Esophagus muscularis mucosa (tissue), 4 donors: ENCODE measurements at regions not wholly inside any gene's neighbourhood (a gene's known extent, or its start where the extent isn't known, plus 50 kb on each side); places are given as distances from the start of the nearest gene placed in this dataset.

Source experiments
- DNase-seq: peaks from one replicate; pipeline ENCODE4 v3.0.0-alpha.2; 2017; ENCODE audit errors: extremely low spot score
- H3K27ac ChIP-seq, 4 donors: fragments of 200-600 bp; sonication (generic); replicated peaks in 1 of 4; 1 replicate in 3 of 4; 2 replicates in 1 of 4; pipeline ENCODE4 v1.5.1; 2016 to 2019; ENCODE audit warnings: mild to moderate bottlenecking in 1 of 4
- H3K27me3 ChIP-seq, 4 donors: fragments of 200-600 bp; sonication (generic); one replicate each; pipeline versions ENCODE4 v1.5.1 to v1.6.0; 2016 to 2019
- H3K36me3 ChIP-seq, 4 donors: fragments of 200-600 bp; sonication (generic); one replicate each; pipeline ENCODE4 v1.5.1; 2016 to 2019
- H3K4me1 ChIP-seq, 4 donors: fragments of 200-600 bp; sonication (generic); one replicate each; pipeline ENCODE4 v1.5.1; 2016 to 2019
- H3K4me3 ChIP-seq, 4 donors: fragments of 200-600 bp; sonication (generic); 1 replicate in 2 of 4; 2 replicates in 2 of 4; pipeline ENCODE4 v1.5.1; 2016 to 2019; ENCODE audit warnings: mild to moderate bottlenecking in 4 of 4, moderate library complexity in 1 of 4
- H3K9me3 ChIP-seq, 4 donors: fragments of 200-600 bp; sonication (generic); 1 replicate in 3 of 4; 2 replicates in 1 of 4; pipeline ENCODE4 v1.5.1; 2016 to 2019
- EP300 ChIP-seq: sonication (generic); formaldehyde crosslinking; IDR thresholded peaks from one replicate; pipeline ENCODE4 v1.6.1; 2017; ENCODE audit warnings: antibody characterized with exemption
- POLR2A ChIP-seq: fragments of 450-650 bp; IDR thresholded peaks from one replicate; pipeline ENCODE4 v1.6.1; 2017; ENCODE audit warnings: antibody characterized with exemption, moderate library complexity, mild to moderate bottlenecking, low read depth
- POLR2AphosphoS5 ChIP-seq, 2 donors: sonication (generic); formaldehyde crosslinking; IDR thresholded peaks; one replicate each; pipeline ENCODE4 v1.6.1; 2017; ENCODE audit warnings: antibody characterized with exemption in 2 of 2
- WGBS: methylation state at CpG from one replicate; pipeline ENCODE4 v1.1.5; 2018; 5-methylcytosine and 5-hydroxymethylcytosine counted together
- intact Hi-C: fragments of 100-400 bp; cut with DNase I; formaldehyde crosslinking; loops from one replicate; pipeline ENCODE4 v1.15.1; 2023
- TF ChIP-seq, protein P1 (sequence below), 3 experiments: fragments of 200-600 bp in 2 of 3; fragments of 450-650 bp in 1 of 3; sonication (generic) in 2 of 3; IDR thresholded peaks; one replicate each; pipeline ENCODE4 v1.5.1; 2017 to 2019; ENCODE audit warnings: antibody characterized with exemption in 3 of 3, mild to moderate bottlenecking in 2 of 3, moderate library complexity in 1 of 3

DNA sequence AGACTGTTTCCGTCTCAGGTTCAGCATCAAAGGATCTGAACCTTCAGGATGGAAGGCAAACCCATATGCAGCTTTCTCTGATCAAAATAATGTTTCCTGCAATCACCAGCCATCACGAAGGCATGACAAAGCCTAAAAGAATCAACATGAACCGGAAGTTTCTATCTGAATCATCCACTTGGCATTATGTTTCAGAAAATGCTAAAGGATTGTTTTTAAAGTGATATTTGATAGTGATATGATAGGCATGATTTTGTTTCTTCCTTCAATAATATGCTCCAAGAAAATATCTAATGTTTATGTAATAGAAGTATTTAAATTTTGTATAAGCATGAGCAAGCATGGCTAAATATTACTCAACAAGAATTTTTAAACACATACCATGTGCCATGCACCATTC is 219.6 kb downstream of the PLK2 start:
- H3K4me1 ChIP-seq = no peaks in the 10 kb centered on the region
- no peaks in the 10 kb centered on the region for H3K36me3 ChIP-seq
- no peaks in the 10 kb centered on the region for H3K9me3 ChIP-seq
- H3K4me3 ChIP-seq = no peak overlapping the region
- TF ChIP-seq, protein P1, sequence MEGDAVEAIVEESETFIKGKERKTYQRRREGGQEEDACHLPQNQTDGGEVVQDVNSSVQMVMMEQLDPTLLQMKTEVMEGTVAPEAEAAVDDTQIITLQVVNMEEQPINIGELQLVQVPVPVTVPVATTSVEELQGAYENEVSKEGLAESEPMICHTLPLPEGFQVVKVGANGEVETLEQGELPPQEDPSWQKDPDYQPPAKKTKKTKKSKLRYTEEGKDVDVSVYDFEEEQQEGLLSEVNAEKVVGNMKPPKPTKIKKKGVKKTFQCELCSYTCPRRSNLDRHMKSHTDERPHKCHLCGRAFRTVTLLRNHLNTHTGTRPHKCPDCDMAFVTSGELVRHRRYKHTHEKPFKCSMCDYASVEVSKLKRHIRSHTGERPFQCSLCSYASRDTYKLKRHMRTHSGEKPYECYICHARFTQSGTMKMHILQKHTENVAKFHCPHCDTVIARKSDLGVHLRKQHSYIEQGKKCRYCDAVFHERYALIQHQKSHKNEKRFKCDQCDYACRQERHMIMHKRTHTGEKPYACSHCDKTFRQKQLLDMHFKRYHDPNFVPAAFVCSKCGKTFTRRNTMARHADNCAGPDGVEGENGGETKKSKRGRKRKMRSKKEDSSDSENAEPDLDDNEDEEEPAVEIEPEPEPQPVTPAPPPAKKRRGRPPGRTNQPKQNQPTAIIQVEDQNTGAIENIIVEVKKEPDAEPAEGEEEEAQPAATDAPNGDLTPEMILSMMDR (IDR thresholded peaks at IDR 0.05) = no peak
- no peak for TF ChIP-seq POLR2AphosphoS5 (IDR thresholded peaks at IDR 0.05)
- no peak for TF ChIP-seq POLR2A
- no peak for TF ChIP-seq EP300
- intact Hi-C loops = no loop called here
- H3K27me3 ChIP-seq = no peaks in the 10 kb centered on the region
- no peak overlapping the region for H3K27ac ChIP-seq
- no peak for DNase-seq
- 58% methylated on average over 3 of the region's 3 CpGs for WGBS

DNA sequence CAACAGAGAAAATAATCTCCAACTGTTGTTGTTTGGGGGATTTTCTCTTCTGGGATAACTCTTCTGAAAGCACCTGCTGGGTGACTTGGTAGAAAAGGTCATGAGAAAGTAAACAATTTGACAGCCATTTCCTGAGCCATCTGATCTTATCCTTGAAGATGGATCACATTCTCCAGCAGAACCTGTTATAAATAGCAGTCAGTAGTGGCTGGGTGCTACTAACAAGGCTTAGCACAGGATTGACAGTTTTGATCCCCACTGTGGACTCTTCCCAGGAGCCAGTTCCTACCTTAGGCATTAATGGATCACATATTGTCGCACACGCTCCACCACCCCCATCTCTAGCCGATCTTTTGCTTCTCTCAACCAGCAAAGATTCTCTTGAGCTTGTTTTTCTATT is 220.2 kb downstream of the PLK2 start:
- intact Hi-C loops = no loop called here
- Histone ChIP-seq H3K9me3 (no peaks in the 10 kb centered on the region), H3K4me3 (no peak overlapping the region), H3K27me3 (no peaks in the 10 kb centered on the region), H3K36me3 (no peaks in the 10 kb centered on the region), H3K27ac (no peak overlapping the region), H3K4me1 (no peaks in the 10 kb centered on the region)
- 63% methylated on average over 3 of the region's 3 CpGs for WGBS
- TF ChIP-seq, protein P1 (IDR thresholded peaks at IDR 0.05) = no peak
- no peak for TF ChIP-seq POLR2AphosphoS5 (IDR thresholded peaks at IDR 0.05)
- no peak for TF ChIP-seq EP300
- TF ChIP-seq POLR2A = no peak
- DNase-seq = no peak

DNA sequence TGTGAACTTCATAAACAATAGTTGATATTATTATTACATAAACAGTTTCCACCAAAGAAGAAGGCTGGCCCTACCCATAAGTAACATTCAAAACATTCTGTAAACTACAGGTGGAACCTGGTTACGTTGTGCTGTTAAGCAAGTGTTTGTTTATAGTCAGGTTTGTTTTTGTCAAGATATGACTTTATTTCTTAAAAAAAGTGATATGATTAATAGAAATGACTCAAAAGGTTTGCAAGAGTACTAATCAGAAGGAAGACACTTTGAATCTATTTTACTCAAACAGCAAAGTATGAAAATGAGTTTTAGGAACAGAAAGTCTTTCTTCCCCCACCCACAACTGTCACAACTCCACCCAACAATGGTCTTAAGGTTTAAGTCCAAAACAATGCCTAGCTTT is 220.8 kb downstream of the PLK2 start:
- intact Hi-C loops = no loop called here
- Histone ChIP-seq H3K27me3 (no peaks in the 10 kb centered on the region), H3K36me3 (no peaks in the 10 kb centered on the region), H3K9me3 (no peaks in the 10 kb centered on the region), H3K4me3 (no peak overlapping the region), H3K4me1 (no peaks in the 10 kb centered on the region), H3K27ac (no peak overlapping the region)
- DNase-seq = no peak
- no peak for TF ChIP-seq POLR2AphosphoS5 (IDR thresholded peaks at IDR 0.05)
- no peak for TF ChIP-seq EP300
- TF ChIP-seq, protein P1 (IDR thresholded peaks at IDR 0.05) = no peak
- no peak for TF ChIP-seq POLR2A
- 87% methylated on average over 1 of the region's 1 CpG for WGBS

DNA sequence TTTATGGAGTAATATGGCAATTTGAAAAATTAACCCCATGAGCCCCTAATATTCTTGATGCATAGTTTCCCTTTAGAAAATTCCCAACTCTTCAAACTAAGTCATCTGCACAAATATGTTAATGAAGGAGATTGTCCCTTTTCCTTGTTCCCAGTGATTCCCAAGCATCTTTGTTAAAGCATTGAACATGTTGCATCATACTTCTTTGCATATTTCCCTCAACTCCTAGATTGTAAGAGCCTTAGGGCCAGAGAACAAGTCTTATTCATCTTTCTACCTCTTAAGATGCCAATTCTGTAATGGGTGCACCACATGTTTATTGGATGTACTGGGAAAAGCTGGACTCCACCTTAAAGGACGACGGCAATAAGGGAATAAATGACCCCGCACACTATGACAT is 223.4 kb downstream of the PLK2 start:
- TF ChIP-seq EP300 (no peak), POLR2A (no peak), POLR2AphosphoS5 (IDR thresholded peaks at IDR 0.05) (no peak)
- TF ChIP-seq, protein P1 (IDR thresholded peaks at IDR 0.05) = no peak

DNA sequence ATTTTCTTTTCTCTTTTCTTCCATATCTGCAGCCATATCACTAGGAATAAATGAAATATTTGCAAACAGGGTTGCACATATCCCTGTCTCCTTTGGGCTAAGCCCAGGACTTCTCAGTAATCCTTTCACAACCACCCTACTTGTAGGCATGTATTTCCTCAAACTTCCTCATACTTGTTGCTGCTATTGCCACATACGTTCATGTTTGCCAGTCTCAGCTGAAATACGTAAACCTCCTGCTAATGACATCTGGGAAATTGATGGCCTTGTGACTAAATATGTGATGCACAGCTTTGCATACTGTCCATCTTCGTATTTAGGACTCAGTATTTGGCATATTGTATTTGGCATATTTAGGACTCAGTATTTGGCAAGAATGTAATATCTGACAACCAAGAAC is 224.6 kb downstream of the PLK2 start:
- H3K4me3 ChIP-seq = no peak overlapping the region
- no peak for DNase-seq
- TF ChIP-seq EP300 = no peak
- TF ChIP-seq, protein P1 (IDR thresholded peaks at IDR 0.05) = no peak
- TF ChIP-seq POLR2A = no peak
- intact Hi-C loops = no loop called here
- H3K4me1 ChIP-seq = no peaks in the 10 kb centered on the region
- 43% methylated on average over 3 of the region's 3 CpGs for WGBS
- H3K9me3 ChIP-seq = no peaks in the 10 kb centered on the region
- H3K27me3 ChIP-seq = no peaks in the 10 kb centered on the region
- H3K36me3 ChIP-seq = no peaks in the 10 kb centered on the region
- H3K27ac ChIP-seq = no peak overlapping the region

More for the DNA sequence above, 223.4 kb downstream of the PLK2 start:
- Histone ChIP-seq H3K27ac (no peak overlapping the region), H3K4me3 (no peak overlapping the region), H3K36me3 (no peaks in the 10 kb centered on the region), H3K9me3 (no peaks in the 10 kb centered on the region), H3K27me3 (no peaks in the 10 kb centered on the region), H3K4me1 (no peaks in the 10 kb centered on the region)
- intact Hi-C loops = no loop called here
- DNase-seq = no peak
- 97% methylated on average over 3 of the region's 3 CpGs for WGBS
